GM12891 (cell line): ENCODE measurements at regions not wholly inside any gene's neighbourhood (a gene's known extent, or its start where the extent isn't known, plus 50 kb on each side); places are given as distances from the start of the nearest gene placed in this dataset.

Experiments
- DNase-seq: peaks from one replicate; pipeline ENCODE4 v3.0.0; 2011; ENCODE audit warnings: low spot score; ENCODE audit not compliant: insufficient read length
- FAIRE-seq: peaks from 2 replicates; lab custom pipeline; 2011; peaks lifted over from hg19 to GRCh38; lab: Jason Lieb, UNC
- PAX5 ChIP-seq: IDR thresholded peaks from 2 replicates; pipeline ENCODE4 v1.6.1; 2011; ENCODE audit warnings: low read length, moderate library complexity, mild to moderate bottlenecking; ENCODE audit not compliant: insufficient read depth, severe bottlenecking
- POLR2A ChIP-seq: IDR thresholded peaks from 2 replicates; pipeline ENCODE4 v1.6.1; 2011; ENCODE audit warnings: low read depth, low read length, control low read depth
- POLR2AphosphoS5 ChIP-seq: IDR thresholded peaks from 2 replicates; pipeline ENCODE4 v1.6.1; 2011; ENCODE audit warnings: low read depth, low read length, control low read depth
- POU2F2 ChIP-seq: IDR thresholded peaks from 2 replicates; pipeline ENCODE4 v1.6.1; 2011; ENCODE audit warnings: low read depth, mild to moderate bottlenecking, control low read depth, low read length, moderate library complexity
- SPI1 ChIP-seq: IDR thresholded peaks from 2 replicates; pipeline ENCODE4 v1.6.1; 2011; ENCODE audit warnings: low read depth, low read length, control low read depth
- TAF1 ChIP-seq: IDR thresholded peaks from 2 replicates; pipeline ENCODE4 v1.6.1; 2011; ENCODE audit warnings: low read depth, low read length, control low read depth

GRCh38 chr6:15872241-15873103 is 209.6 kb upstream of the DTNBP1 start:
- FAIRE-seq: no peak
- TF ChIP-seq POLR2A: no peak
- no peak for TF ChIP-seq POU2F2
- no peak for TF ChIP-seq POLR2AphosphoS5
- TF ChIP-seq PAX5: no peak
- no peak for TF ChIP-seq SPI1
- no peak for TF ChIP-seq TAF1
- DNase-seq: no peak

DNA sequence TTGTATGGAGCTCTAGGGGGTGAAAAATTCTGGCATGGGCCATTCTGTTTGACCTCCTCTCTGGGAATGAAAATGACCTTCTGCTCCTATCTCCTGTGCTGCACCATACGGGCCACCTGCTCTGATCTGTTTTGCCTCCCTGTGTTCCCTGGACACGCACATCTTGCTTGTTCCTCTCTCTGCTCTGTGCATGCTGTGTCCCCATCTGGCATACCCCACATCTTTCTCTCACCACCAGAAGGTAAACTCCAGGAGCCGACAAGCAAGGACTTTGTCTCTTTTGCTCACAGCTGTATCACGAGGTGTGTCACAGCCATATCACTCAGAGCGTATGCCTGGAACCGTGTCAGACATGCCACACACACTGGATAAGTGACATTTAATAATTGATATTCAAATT is 208.4 kb upstream of the DTNBP1 start:
- DNase-seq (no peak), FAIRE-seq (no peak)
- TF ChIP-seq POLR2A (no peak), PAX5 (no peak), TAF1 (no peak), POLR2AphosphoS5 (no peak), SPI1 (no peak), POU2F2 (no peak)

- FAIRE-seq (no peak), DNase-seq (no peak)
- no peak for TF ChIP-seq TAF1
- no peak for TF ChIP-seq PAX5
- TF ChIP-seq SPI1: no peak
- TF ChIP-seq POLR2AphosphoS5: no peak
- no peak for TF ChIP-seq POU2F2
- no peak for TF ChIP-seq POLR2A
These were observed 207.7 kb upstream of the DTNBP1 start for GRCh38 chr6:15870333-15871043.

- DNase-seq (no peak), FAIRE-seq (no peak)
- TF ChIP-seq POLR2A: no peak
- TF ChIP-seq POLR2AphosphoS5: no peak
- no peak for TF ChIP-seq PAX5
- TF ChIP-seq POU2F2: no peak
- TF ChIP-seq TAF1: no peak
- no peak for TF ChIP-seq SPI1
These were observed 201.9 kb upstream of the DTNBP1 start for GRCh38 chr6:15864708-15865062.

DNA sequence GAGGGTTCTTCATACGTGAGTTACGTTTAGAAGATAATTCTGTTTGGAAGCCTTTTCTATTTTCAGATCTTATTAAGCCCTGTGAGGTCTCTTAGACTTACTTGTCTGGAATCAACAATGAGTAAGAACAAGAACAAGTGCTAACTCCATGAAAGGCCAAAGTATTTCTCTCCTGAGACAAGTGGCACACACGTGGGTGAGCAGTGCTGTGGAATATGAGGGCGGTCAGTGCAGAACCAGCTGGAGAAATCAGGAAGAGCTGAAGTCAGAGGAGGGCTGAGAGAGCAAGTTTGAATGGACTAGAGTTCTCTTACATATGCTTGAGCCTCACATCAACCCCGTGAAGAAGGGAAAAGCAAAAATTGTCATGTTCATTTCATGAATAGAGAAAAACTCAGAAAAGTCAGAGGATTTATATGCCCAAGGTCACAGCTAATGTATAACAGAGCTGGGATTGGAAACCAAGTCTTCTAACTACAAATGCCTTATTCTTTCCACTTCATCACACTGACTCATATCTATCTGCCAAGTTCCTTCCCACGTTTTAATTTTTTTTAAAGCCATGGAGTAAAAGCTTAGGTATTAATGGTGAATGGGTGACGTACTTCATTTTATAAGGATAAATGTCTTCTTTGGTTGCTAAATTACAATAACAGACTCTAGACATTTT is 201.3 kb upstream of the DTNBP1 start:
- TF ChIP-seq POLR2AphosphoS5 (no peak), POU2F2 (no peak), PAX5 (no peak), SPI1 (no peak), POLR2A (no peak), TAF1 (no peak)
- FAIRE-seq: no peak
- DNase-seq: no peak

- DNase-seq (no peak), FAIRE-seq (no peak)
- TF ChIP-seq POLR2A: no peak
- TF ChIP-seq SPI1: no peak
- TF ChIP-seq PAX5: no peak
- TF ChIP-seq POU2F2: no peak
- no peak for TF ChIP-seq TAF1
- TF ChIP-seq POLR2AphosphoS5: no peak
These were observed 200.0 kb upstream of the DTNBP1 start for GRCh38 chr6:15862810-15863209.

GRCh38 chr6:15861486-15861885 is 198.7 kb upstream of the DTNBP1 start:
- no peak for FAIRE-seq
- DNase-seq: no peak
- TF ChIP-seq POLR2AphosphoS5: no peak
- no peak for TF ChIP-seq PAX5
- no peak for TF ChIP-seq POLR2A
- TF ChIP-seq SPI1: no peak
- TF ChIP-seq POU2F2: no peak
- TF ChIP-seq TAF1: no peak

DNA sequence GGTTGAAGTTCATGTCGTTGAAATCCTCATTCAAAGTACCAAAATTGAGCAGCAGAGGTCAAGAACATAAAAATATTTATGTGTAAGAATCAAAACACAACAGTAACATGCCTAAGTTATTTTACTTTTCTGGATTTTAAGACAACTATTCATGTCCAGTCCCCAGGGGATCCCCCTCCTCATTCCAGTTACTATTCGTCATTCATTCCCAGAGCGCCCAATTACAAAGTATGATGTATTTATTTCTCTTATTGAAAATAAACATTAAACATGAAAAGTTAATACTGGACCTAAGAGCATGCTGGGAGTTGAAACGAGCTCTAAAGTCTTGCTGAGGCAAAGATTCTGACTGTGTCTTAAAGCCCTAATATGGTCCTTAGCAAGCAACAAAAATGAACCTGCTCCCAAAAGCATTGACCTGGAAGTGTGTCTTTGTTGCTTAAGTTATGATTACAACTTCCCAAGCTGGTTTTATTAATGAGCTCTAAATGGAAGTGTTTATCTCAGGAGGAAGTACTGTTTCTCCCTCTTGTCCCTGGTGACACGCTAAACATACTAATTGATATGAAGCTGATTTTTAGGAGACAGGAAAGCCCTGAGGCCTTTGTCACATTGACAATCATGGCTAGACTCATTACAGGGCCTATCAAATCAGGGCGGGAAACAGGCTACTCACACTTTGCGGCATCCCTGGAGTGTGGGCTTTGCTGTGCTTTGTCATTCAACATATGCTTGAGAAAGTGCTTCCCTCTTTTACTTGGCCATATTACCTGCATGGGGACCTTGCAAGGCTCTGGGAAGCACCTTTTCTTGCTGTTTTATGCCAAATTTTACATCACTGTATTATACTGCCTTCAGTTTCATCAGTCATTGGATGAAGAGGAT is 192.2 kb upstream of the DTNBP1 start:
- TF ChIP-seq POLR2AphosphoS5 (no peak), TAF1 (no peak), PAX5 (no peak), POU2F2 (no peak), SPI1 (no peak)
- DNase-seq: no peak
- no peak for FAIRE-seq
